ENCODE measurements at regions not wholly inside any gene's neighbourhood (a gene's known extent, or its start where the extent isn't known, plus 50 kb on each side); places are given as distances from the start of the nearest gene placed in this dataset.

DNA sequence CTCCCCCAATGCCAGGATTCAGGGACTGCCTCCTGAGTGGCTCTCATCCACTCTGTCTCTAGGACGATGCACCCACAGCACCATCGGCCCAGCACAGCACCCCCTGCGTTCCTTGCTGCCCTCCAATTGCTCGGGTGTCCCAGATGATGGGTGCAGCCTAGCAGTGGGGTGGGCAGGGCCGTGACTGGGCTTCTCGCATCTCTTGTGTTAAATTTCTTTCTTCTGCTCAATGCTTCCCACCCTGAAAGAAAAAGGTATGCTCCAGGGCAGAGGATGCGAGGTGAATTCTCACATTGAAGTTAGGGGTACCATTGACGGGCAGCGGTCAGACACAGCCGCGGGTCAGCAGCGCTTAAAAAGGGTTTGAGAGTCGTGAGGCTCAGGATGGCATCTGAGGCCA lies 232.4 kb upstream of the SGCG start:
- no peaks in the 10 kb centered on the region for H3K79me1 ChIP-seq (ENCODE audit: low read depth, low read length)
- WGBS, 2 experiments (ENCODE audit: extremely low coverage in 1 of 2, insufficient coverage in 1 of 2, insufficient read length in 1 of 2, insufficient replicate concordance in 2 of 2, low coverage in 1 of 2, low lambda C conversion rate in 2 of 2, missing lambda C conversion rate in 1 of 2), result 95% methylated on average over 13 of the region's 13 CpGs; no CpG with 5 or more reads in 1 of the 2 experiments
- no peaks in the 10 kb centered on the region for H3K36me3 ChIP-seq (ENCODE audit: control insufficient read depth in 2 of 4, insufficient read depth in 4 of 4, low read length in 3 of 4)
- no peaks in the 10 kb centered on the region for H3K79me2 ChIP-seq (ENCODE audit: control insufficient read depth in 1 of 2, insufficient read depth in 2 of 2, low read length in 2 of 2)
- no peak overlapping the region for H3K18ac ChIP-seq (ENCODE audit: extremely low read depth, low read length)
- DNase-seq (ENCODE audit: low read depth in 1 of 2, low spot score in 2 of 2) (peak in 1 of 2 experiments; percentile 1), FAIRE-seq (no peak)
- H3K9me3 ChIP-seq (ENCODE audit: insufficient read depth in 2 of 2, low read depth in 1 of 2, low read length in 1 of 2), result peaks cover 4 to 5% of the 10 kb centered on the region in 2 experiments; a peak in 3 of 4 replicates
- H4K5ac ChIP-seq (ENCODE audit: insufficient read length, low read depth, low read length), result no peak overlapping the region
- H3K27ac ChIP-seq (ENCODE audit: low read depth, low read length), result no peak overlapping the region
- H3K9ac ChIP-seq (replicated peaks in 1 of 4; ENCODE audit: extremely low read depth in 1 of 4, low read depth in 3 of 4, low read length in 3 of 4), result no peak overlapping the region
- no peaks in the 10 kb centered on the region for H4K20me1 ChIP-seq (replicated peaks in 1 of 2; ENCODE audit: control insufficient read depth in 1 of 2, insufficient read depth in 2 of 2, low read length in 2 of 2)
- no peak overlapping the region for H4K8ac ChIP-seq (ENCODE audit: extremely low read depth, insufficient read depth, low read length)
- ChIA-PET CTCF (ENCODE audit: partially characterized antibody) (interaction anchor here (0.7 to 1.2 kb wide), 2 partner anchors 72 to 794 kb away, joined by 3 read pairs; no protein-coding TSS in a partner anchor), POLR2A (ENCODE audit: partially characterized antibody) (no interaction called here)
- H2BK20ac ChIP-seq (ENCODE audit: low read length), result no peak overlapping the region
- TF ChIP-seq HDAC6 (IDR thresholded peaks at IDR 0.05; ENCODE audit: low read depth, low read length) (no peak), RBBP5 (IDR thresholded peaks at IDR 0.05; ENCODE audit: borderline replicate concordance, low read depth, low read length) (no peak), CHD1 (IDR thresholded peaks at IDR 0.05; ENCODE audit: low read depth, low read length) (no peak), CEBPB (IDR thresholded peaks at IDR 0.05; ENCODE audit: low read depth, low read length) (no peak), TAF1 (IDR thresholded peaks at IDR 0.05; ENCODE audit: low read depth, low read length) (no peak), TCF12 (IDR thresholded peaks at IDR 0.05; ENCODE audit: low read depth, low read length) (no peak), EZH2 (IDR thresholded peaks at IDR 0.05; ENCODE audit: low read depth, low read length, severe bottlenecking) (no peak), RNF2 (IDR thresholded peaks at IDR 0.05; ENCODE audit: borderline replicate concordance, low read depth, low read length, missing control alignments, poor library complexity, severe bottlenecking) (no peak)
- no peak overlapping the region for H4K91ac ChIP-seq (replicated peaks; ENCODE audit: insufficient read length, low read length)
- no peak overlapping the region for H3K56ac ChIP-seq (replicated peaks; ENCODE audit: insufficient read length, low read depth, low read length)
- no peak overlapping the region for H2AK5ac ChIP-seq (ENCODE audit: low read depth, low read length)
- no peak overlapping the region for H2BK15ac ChIP-seq (ENCODE audit: low read length)
- H2BK12ac ChIP-seq (ENCODE audit: low read depth, low read length), result no peak overlapping the region
- no peak overlapping the region for H3K4me3 ChIP-seq (ENCODE audit: extremely low read depth in 1 of 4, insufficient read depth in 2 of 4, low read depth in 3 of 4, low read length in 4 of 4)
- no peak overlapping the region for H3K4ac ChIP-seq (replicated peaks; ENCODE audit: insufficient read length, low read depth, low read length)
- no peaks in the 10 kb centered on the region; a peak in 2 of 7 replicates for H3K4me1 ChIP-seq (replicated peaks in 1 of 4; ENCODE audit: control insufficient read depth in 3 of 4, insufficient read depth in 4 of 4, low read length in 3 of 4)
- no peaks in the 10 kb centered on the region for H3K23me2 ChIP-seq (ENCODE audit: low read depth, low read length)
- no peak overlapping the region for H2BK120ac ChIP-seq (replicated peaks; ENCODE audit: low read depth, low read length)
- no peak overlapping the region for H3K23ac ChIP-seq (ENCODE audit: insufficient read length)
- no peaks in the 10 kb centered on the region for H3K27me3 ChIP-seq (replicated peaks in 1 of 4; ENCODE audit: control insufficient read depth in 3 of 4, extremely low read depth in 1 of 4, insufficient read depth in 3 of 4, low read length in 3 of 4)
- no peak overlapping the region for H2AFZ ChIP-seq (ENCODE audit: low read length)
- H3K4me2 ChIP-seq (ENCODE audit: insufficient read depth in 1 of 2, low read depth in 2 of 2, low read length in 2 of 2), result no peak overlapping the region
- no peak overlapping the region for H2BK5ac ChIP-seq (ENCODE audit: low read depth, low read length)
- H3K14ac ChIP-seq (ENCODE audit: insufficient read length), result no peak overlapping the region
